Caco-2 (cell line): ENCODE measurements at regions not wholly inside any gene's neighbourhood (a gene's known extent, or its start where the extent isn't known, plus 50 kb on each side); places are given as distances from the start of the nearest gene placed in this dataset.

Experiments used
- BruUV-seq: library from RNA; stranded (reverse); fragments of 400-500 nt; replicated peaks from 2 replicates; lab custom pipeline; 2021; lab: Mats Ljungman, UMichigan
- CTCF ChIA-PET: fragments of 300-600 bp; sonication (Branson Sonifier 250); formaldehyde crosslinking; loops from one replicate; lab custom pipeline; 2022; ENCODE audit warnings: antibody characterized with exemption; lab: Charles Lee
- POLR2A ChIA-PET: fragments of 300-600 bp; sonication (Branson Sonifier 250); formaldehyde crosslinking; loops from one replicate; lab custom pipeline; 2022; ENCODE audit warnings: antibody characterized with exemption; lab: Charles Lee
- DNase-seq, 2 experiments: peaks; one replicate each; pipeline versions ENCODE4 v3.0.0 to v3.0.0-alpha.2; 2020 to 2022
- H3K27me3 ChIP-seq: replicated peaks from 2 replicates; pipeline ENCODE4 v1.6.0; 2011; ENCODE audit warnings: low read length; ENCODE audit not compliant: control insufficient read depth, insufficient read depth
- H3K36me3 ChIP-seq: 2 replicates; pipeline ENCODE4 v1.5.1; 2011; ENCODE audit warnings: low read length; ENCODE audit not compliant: control insufficient read depth, insufficient read depth
- H3K4me1 ChIP-seq: fragments of 250-450 bp; sonication (Bioruptor Pico); 2 replicates; pipeline ENCODE4 v1.5.1; 2020; ENCODE audit warnings: mild to moderate bottlenecking
- H3K4me3 ChIP-seq: 2 replicates; pipeline ENCODE4 v1.5.1; 2011; ENCODE audit warnings: low read depth, mild to moderate bottlenecking, control low read depth, low read length
- H3K9me3 ChIP-seq: fragments of 250-450 bp; sonication (Bioruptor Pico); 2 replicates; pipeline ENCODE4 v1.5.1; 2020; ENCODE audit warnings: mild to moderate bottlenecking, moderate library complexity
- H3K27ac Mint-ChIP-seq: one replicate; pipeline ENCODE4 v1.8.0; 2022; ENCODE audit warnings: mixed read lengths; ENCODE audit not compliant: unreplicated experiment
- H3K27me3 Mint-ChIP-seq: one replicate; pipeline ENCODE4 v1.8.0; 2022; ENCODE audit warnings: mixed read lengths; ENCODE audit not compliant: insufficient read depth, unreplicated experiment
- H3K36me3 Mint-ChIP-seq: one replicate; pipeline ENCODE4 v1.8.0; 2022; ENCODE audit warnings: mild to moderate bottlenecking, mixed read lengths; ENCODE audit not compliant: insufficient read depth, unreplicated experiment
- H3K4me1 Mint-ChIP-seq: one replicate; pipeline ENCODE4 v1.8.0; 2022; ENCODE audit warnings: low read depth, mixed read lengths; ENCODE audit not compliant: unreplicated experiment
- H3K4me3 Mint-ChIP-seq: one replicate; pipeline ENCODE4 v1.8.0; 2022; ENCODE audit warnings: mild to moderate bottlenecking, moderate library complexity, mixed read lengths; ENCODE audit not compliant: unreplicated experiment
- H3K9me3 Mint-ChIP-seq: one replicate; pipeline ENCODE4 v1.8.0; 2022; ENCODE audit warnings: mixed read lengths; ENCODE audit not compliant: unreplicated experiment
- CTCF ChIP-seq, 2 experiments: fragments of 200-600 bp in 1 of 2; IDR thresholded peaks; 1 replicate in 1 of 2; 2 replicates in 1 of 2; pipeline versions ENCODE4 v1.5.1 to v1.8.0; 2011 to 2022; ENCODE audit warnings: antibody characterized with exemption in 1 of 2, control low read depth in 1 of 2, inconsistent platforms in 1 of 2, low read depth in 1 of 2, low read length in 1 of 2, mild to moderate bottlenecking in 1 of 2, moderate library complexity in 1 of 2; ENCODE audit not compliant: insufficient read depth in 1 of 2, severe bottlenecking in 1 of 2, unreplicated experiment in 1 of 2
- intact Hi-C: fragments of 100-400 bp; cut with micrococcal nuclease; formaldehyde crosslinking; loops from one replicate; pipeline ENCODE4 v1.10.0; 2022; ENCODE audit not compliant: unreplicated experiment

DNA sequence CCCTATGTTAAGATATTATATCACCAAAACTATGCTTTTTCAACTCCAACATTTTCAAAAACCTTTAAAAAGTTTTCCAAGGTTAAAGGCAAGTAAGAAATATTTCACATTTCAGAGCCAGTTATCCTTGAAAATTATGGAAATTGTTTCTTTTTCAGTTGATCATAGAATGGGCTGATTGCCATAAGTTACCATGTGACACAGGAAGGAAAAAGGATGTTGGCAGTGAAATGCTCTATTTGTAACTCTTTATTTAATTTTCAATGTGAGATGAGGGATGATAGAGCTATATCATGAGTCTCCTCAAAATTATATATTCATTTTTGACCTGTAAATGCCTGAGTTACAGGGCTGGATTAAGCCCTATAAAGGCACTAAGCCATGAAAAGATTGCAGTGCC, 93.0 kb upstream of the PLS3 start:
- Mint-ChIP-seq H3K4me1 (no peaks in the 10 kb centered on the region), H3K36me3 (no peaks in the 10 kb centered on the region), H3K27ac (no peak overlapping the region), H3K9me3 (no peaks in the 10 kb centered on the region), H3K4me3 (no peak overlapping the region), H3K27me3 (no peaks in the 10 kb centered on the region)
- no TSS peak for BruUV-seq
- H3K27me3 ChIP-seq = no peaks in the 10 kb centered on the region
- TF ChIP-seq CTCF (IDR thresholded peaks at IDR 0.05; ENCODE audit: insufficient read depth in 1 of 2, low read depth in 1 of 2, low read length in 1 of 2, severe bottlenecking in 1 of 2, unreplicated experiment in 1 of 2) = no peak
- CTCF ChIA-PET = no interaction called here
- no peak overlapping the region for H3K4me3 ChIP-seq
- H3K4me1 ChIP-seq = no peaks in the 10 kb centered on the region
- intact Hi-C loops = no loop called here
- H3K36me3 ChIP-seq = no peaks in the 10 kb centered on the region
- POLR2A ChIA-PET = no interaction called here
- no peak for DNase-seq
- H3K9me3 ChIP-seq = no peaks in the 10 kb centered on the region

- Mint-ChIP-seq H3K4me1 (no peaks in the 10 kb centered on the region), H3K36me3 (no peaks in the 10 kb centered on the region), H3K9me3 (no peaks in the 10 kb centered on the region), H3K27me3 (no peaks in the 10 kb centered on the region), H3K4me3 (no peak overlapping the region), H3K27ac (no peak overlapping the region)
- no peaks in the 10 kb centered on the region for H3K27me3 ChIP-seq
- ChIA-PET POLR2A (no interaction called here), CTCF (no interaction called here)
- H3K4me3 ChIP-seq = no peak overlapping the region
- no TSS peak for BruUV-seq
- intact Hi-C loops = no loop called here
- no peaks in the 10 kb centered on the region for H3K4me1 ChIP-seq
- H3K9me3 ChIP-seq = no peaks in the 10 kb centered on the region
- no peak for TF ChIP-seq CTCF (IDR thresholded peaks at IDR 0.05; ENCODE audit: insufficient read depth in 1 of 2, low read depth in 1 of 2, low read length in 1 of 2, severe bottlenecking in 1 of 2, unreplicated experiment in 1 of 2)
- no peaks in the 10 kb centered on the region for H3K36me3 ChIP-seq
- DNase-seq = no peak
These were observed 88.8 kb upstream of the PLS3 start for GRCh38 chrX:115472131-115472530.

DNA sequence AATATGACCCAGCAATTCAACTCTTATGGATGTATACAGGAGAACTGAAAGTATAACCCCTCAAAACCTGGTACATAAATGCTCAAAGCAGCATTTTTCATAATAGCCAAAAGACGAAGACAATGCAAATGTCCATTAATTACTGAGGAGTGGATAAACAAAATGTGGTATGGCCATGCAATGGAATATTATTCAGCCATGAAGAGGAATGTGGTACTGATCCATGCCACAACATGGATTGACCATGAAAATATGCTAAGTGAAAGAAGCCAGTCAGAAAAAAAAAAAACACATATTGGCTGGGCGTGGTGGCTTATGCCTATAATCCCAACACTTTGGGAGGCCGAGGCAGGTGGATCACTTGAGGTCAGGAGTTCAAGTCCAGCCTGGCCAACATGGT, 74.5 kb upstream of the PLS3 start:
- H3K9me3 ChIP-seq = no peaks in the 10 kb centered on the region
- Mint-ChIP-seq H3K9me3 (no peaks in the 10 kb centered on the region), H3K4me3 (no peak overlapping the region), H3K27ac (no peak overlapping the region), H3K4me1 (no peaks in the 10 kb centered on the region), H3K36me3 (no peaks in the 10 kb centered on the region), H3K27me3 (no peaks in the 10 kb centered on the region)
- no TSS peak for BruUV-seq
- no peaks in the 10 kb centered on the region for H3K36me3 ChIP-seq
- no peaks in the 10 kb centered on the region for H3K27me3 ChIP-seq
- intact Hi-C loops = no loop called here
- no peak for DNase-seq
- POLR2A ChIA-PET = no interaction called here
- no peaks in the 10 kb centered on the region for H3K4me1 ChIP-seq
- CTCF ChIA-PET = no interaction called here
- TF ChIP-seq CTCF (IDR thresholded peaks at IDR 0.05; ENCODE audit: insufficient read depth in 1 of 2, low read depth in 1 of 2, low read length in 1 of 2, severe bottlenecking in 1 of 2, unreplicated experiment in 1 of 2) = no peak
- H3K4me3 ChIP-seq = no peak overlapping the region
